ENCODE measurements at regions not wholly inside any gene's neighbourhood (a gene's known extent, or its start where the extent isn't known, plus 50 kb on each side); places are given as distances from the start of the nearest gene placed in this dataset.

GRCh38 chr5:167233507-167234220 is 1057.8 kb upstream of the WWC1 start:
- H3K36me3 ChIP-seq (replicated peaks in 1 of 2; ENCODE audit: control insufficient read depth in 1 of 2, insufficient read depth in 2 of 2, low read length in 2 of 2), result no peaks in the 10 kb centered on the region
- ATAC-seq (no peak), FAIRE-seq (no peak), DNase-seq (ENCODE audit: low spot score) (no peak)
- H3K4me3 ChIP-seq (replicated peaks in 1 of 3; ENCODE audit: insufficient read depth in 1 of 3, low read depth in 2 of 3, low read length in 3 of 3), result no peak overlapping the region
- H3K9ac ChIP-seq (ENCODE audit: insufficient read depth, low read depth, low read length), result no peak overlapping the region
- no peak overlapping the region for H2AFZ ChIP-seq (ENCODE audit: low read length)
- no peaks in the 10 kb centered on the region for H3K27me3 ChIP-seq (ENCODE audit: control insufficient read depth in 1 of 2, insufficient read depth in 2 of 2, low read length in 2 of 2)
- BruUV-seq (replicated peaks), result no TSS peak
- ChIA-PET POLR2A (no interaction called here), CTCF (ENCODE audit: low intra/inter-chr PET ratio, low total read pairs) (no interaction called here)
- in situ Hi-C loops (cut with HindIII; ENCODE audit: extremely low pct_ligation_motif_present, low pct_unique_long_range_greater_than_20kb) (no loop called here), intact Hi-C loops (cut with micrococcal nuclease; ENCODE audit: unreplicated experiment) (no loop called here)
- H3K27ac ChIP-seq (ENCODE audit: extremely low read length, insufficient read depth, low read length), result no peak overlapping the region
- H3K79me2 ChIP-seq (ENCODE audit: insufficient read depth, low read length), result no peaks in the 10 kb centered on the region
- H3K4me1 ChIP-seq (ENCODE audit: insufficient read depth, low read length), result no peaks in the 10 kb centered on the region
- WGBS (ENCODE audit: low lambda C conversion rate), result 3% methylated on average over 3 of the region's 3 CpGs
- H3K4me2 ChIP-seq (ENCODE audit: low read depth, low read length), result no peak overlapping the region
- H3K9me3 ChIP-seq (ENCODE audit: low read length), result peaks cover 34% of the 10 kb centered on the region
- no peaks in the 10 kb centered on the region for H4K20me1 ChIP-seq (ENCODE audit: insufficient read depth, low read length)
- no peak for TF ChIP-seq HNF1A (IDR thresholded peaks at IDR 0.05; ENCODE audit: low read depth)
- no peak for TF ChIP-seq HNF1A (CRISPR knock-in tag; IDR thresholded peaks at IDR 0.05; ENCODE audit: borderline replicate concordance)
- TF ChIP-seq ZNF75D (CRISPR knock-in tag; IDR thresholded peaks at IDR 0.05; ENCODE audit: borderline replicate concordance), result no peak
- no peak for TF ChIP-seq TOE1 (CRISPR knock-in tag; IDR thresholded peaks at IDR 0.05)
- no peak for TF ChIP-seq ZNF17 (CRISPR knock-in tag; IDR thresholded peaks at IDR 0.05)
- no peak for TF ChIP-seq ZNF501 (CRISPR knock-in tag; IDR thresholded peaks at IDR 0.05)
- TF ChIP-seq ZNF234 (CRISPR knock-in tag; conservative IDR thresholded peaks at IDR 0.05), result no peak
- no peak for TF ChIP-seq SCMH1 (CRISPR knock-in tag; IDR thresholded peaks at IDR 0.05; ENCODE audit: borderline replicate concordance)
- no peak for TF ChIP-seq RERE (CRISPR knock-in tag; IDR thresholded peaks at IDR 0.05; ENCODE audit: low read depth)
- no peak for TF ChIP-seq SKI (IDR thresholded peaks at IDR 0.05; ENCODE audit: partially characterized antibody)
- TF ChIP-seq GABPA (IDR thresholded peaks at IDR 0.05; ENCODE audit: low read depth, low read length), result no peak
- TF ChIP-seq GABPA (CRISPR knock-in tag; IDR thresholded peaks at IDR 0.05; ENCODE audit: low read depth), result no peak
- no peak for TF ChIP-seq ELK4 (CRISPR knock-in tag; IDR thresholded peaks at IDR 0.05; ENCODE audit: borderline replicate concordance)
